ENCODE measurements at regions not wholly inside any gene's neighbourhood (a gene's known extent, or its start where the extent isn't known, plus 50 kb on each side); places are given as distances from the start of the nearest gene placed in this dataset.

DNA sequence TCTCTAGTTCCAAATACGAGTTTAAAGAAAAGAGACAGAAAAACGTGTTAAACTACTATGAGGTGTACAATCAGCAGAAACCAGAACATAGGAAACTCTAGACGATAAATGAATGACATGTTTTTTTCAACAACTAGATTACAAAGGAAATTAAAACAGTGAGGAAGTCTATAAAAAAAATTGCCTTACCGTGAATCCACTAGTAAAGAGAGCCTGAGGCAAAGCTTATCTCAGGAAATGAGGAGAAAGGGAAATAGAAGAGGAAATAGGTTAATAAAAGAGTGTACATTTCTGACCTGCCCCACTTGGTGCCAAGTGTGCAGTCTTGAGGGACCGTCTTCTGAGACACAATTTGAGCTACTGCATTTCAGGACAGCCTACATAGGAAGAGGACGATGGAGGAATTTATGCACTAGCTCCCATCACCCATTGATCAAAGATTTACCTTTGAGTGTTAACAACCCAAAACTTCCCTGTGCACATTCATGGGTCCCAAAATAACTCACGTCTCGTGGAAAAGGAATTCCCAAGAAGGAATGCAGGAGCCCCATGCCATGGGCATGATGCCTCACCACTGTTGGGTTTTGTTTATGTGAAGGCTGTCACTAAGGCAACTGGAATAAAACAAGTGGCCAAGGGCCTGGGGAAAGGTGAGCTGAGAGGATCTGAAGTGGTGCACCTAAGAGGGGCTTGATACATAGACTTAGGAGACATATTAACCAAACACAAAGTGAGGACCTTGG, 53.6 kb upstream of the SLC1A3 start:
- TF ChIP-seq, protein P1, sequence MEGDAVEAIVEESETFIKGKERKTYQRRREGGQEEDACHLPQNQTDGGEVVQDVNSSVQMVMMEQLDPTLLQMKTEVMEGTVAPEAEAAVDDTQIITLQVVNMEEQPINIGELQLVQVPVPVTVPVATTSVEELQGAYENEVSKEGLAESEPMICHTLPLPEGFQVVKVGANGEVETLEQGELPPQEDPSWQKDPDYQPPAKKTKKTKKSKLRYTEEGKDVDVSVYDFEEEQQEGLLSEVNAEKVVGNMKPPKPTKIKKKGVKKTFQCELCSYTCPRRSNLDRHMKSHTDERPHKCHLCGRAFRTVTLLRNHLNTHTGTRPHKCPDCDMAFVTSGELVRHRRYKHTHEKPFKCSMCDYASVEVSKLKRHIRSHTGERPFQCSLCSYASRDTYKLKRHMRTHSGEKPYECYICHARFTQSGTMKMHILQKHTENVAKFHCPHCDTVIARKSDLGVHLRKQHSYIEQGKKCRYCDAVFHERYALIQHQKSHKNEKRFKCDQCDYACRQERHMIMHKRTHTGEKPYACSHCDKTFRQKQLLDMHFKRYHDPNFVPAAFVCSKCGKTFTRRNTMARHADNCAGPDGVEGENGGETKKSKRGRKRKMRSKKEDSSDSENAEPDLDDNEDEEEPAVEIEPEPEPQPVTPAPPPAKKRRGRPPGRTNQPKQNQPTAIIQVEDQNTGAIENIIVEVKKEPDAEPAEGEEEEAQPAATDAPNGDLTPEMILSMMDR (conservative IDR thresholded peaks at IDR 0.05) = no peak
- no peak for TF ChIP-seq ZFX (IDR thresholded peaks at IDR 0.05)
